H9 (cell line): ENCODE measurements at regions not wholly inside any gene's neighbourhood (a gene's known extent, or its start where the extent isn't known, plus 50 kb on each side); places are given as distances from the start of the nearest gene placed in this dataset.

Experiments
- DNase-seq: peaks from one replicate; pipeline ENCODE4 v3.0.0-alpha.2; 2017
- H2AFZ ChIP-seq: one replicate; pipeline ENCODE4 v1.6.1; 2013; ENCODE audit warnings: mild to moderate bottlenecking, low read length, control low read depth, moderate library complexity
- H2AK5ac ChIP-seq: 2 replicates; pipeline ENCODE4 v1.6.1; 2013; ENCODE audit warnings: low read length, control low read depth, mixed read lengths; ENCODE audit not compliant: insufficient read length
- H2BK120ac ChIP-seq: one replicate; pipeline ENCODE4 v1.6.1; 2013; ENCODE audit warnings: low read depth, mild to moderate bottlenecking, low read length, control low read depth, inconsistent platforms; ENCODE audit not compliant: poor library complexity, severe bottlenecking
- H2BK12ac ChIP-seq: 2 replicates; pipeline ENCODE4 v1.6.1; 2013; ENCODE audit warnings: low read length, control low read depth, mixed read lengths, low read depth; ENCODE audit not compliant: insufficient read length
- H2BK15ac ChIP-seq: 2 replicates; pipeline ENCODE4 v1.6.1; 2013; ENCODE audit warnings: low read depth, low read length, control low read depth
- H2BK20ac ChIP-seq: one replicate; pipeline ENCODE4 v1.6.1; 2013; ENCODE audit warnings: low read depth, mild to moderate bottlenecking, low read length, control low read depth, inconsistent platforms; ENCODE audit not compliant: poor library complexity, severe bottlenecking
- H2BK5ac ChIP-seq: 2 replicates; pipeline ENCODE4 v1.6.1; 2013; ENCODE audit warnings: low read length, control low read depth, mixed read lengths; ENCODE audit not compliant: insufficient read length
- H3K14ac ChIP-seq: 2 replicates; pipeline ENCODE4 v1.6.1; 2013; ENCODE audit warnings: low read length, control low read depth; ENCODE audit not compliant: insufficient read depth
- H3K18ac ChIP-seq: 2 replicates; pipeline ENCODE4 v1.6.1; 2013; ENCODE audit warnings: low read depth, mild to moderate bottlenecking, mixed read lengths, low read length, control low read depth; ENCODE audit not compliant: insufficient read length
- H3K23ac ChIP-seq: 2 replicates; pipeline ENCODE4 v1.6.1; 2013; ENCODE audit warnings: low read length, control low read depth, mixed read lengths, low read depth; ENCODE audit not compliant: insufficient read length
- H3K23me2 ChIP-seq: 2 replicates; pipeline ENCODE4 v1.6.1; 2013; ENCODE audit warnings: low read depth, mild to moderate bottlenecking, mixed read lengths, low read length, control low read depth; ENCODE audit not compliant: insufficient read length, poor library complexity, severe bottlenecking
- H3K27ac ChIP-seq: 2 replicates; pipeline ENCODE4 v1.5.1; 2013; ENCODE audit warnings: low read length, control low read depth, mixed read lengths, low read depth; ENCODE audit not compliant: insufficient read length
- H3K27me3 ChIP-seq: 2 replicates; pipeline ENCODE4 v1.6.1; 2013; ENCODE audit warnings: low read length, control low read depth, inconsistent platforms; ENCODE audit not compliant: insufficient read depth
- H3K4ac ChIP-seq: 2 replicates; pipeline ENCODE4 v1.6.1; 2013; ENCODE audit warnings: low read depth, mild to moderate bottlenecking, control low read depth, inconsistent platforms, low read length, moderate library complexity
- H3K4me1 ChIP-seq: 2 replicates; pipeline ENCODE4 v1.6.1; 2013; ENCODE audit warnings: low read length, control low read depth, inconsistent platforms; ENCODE audit not compliant: insufficient read depth
- H3K4me2 ChIP-seq: 2 replicates; pipeline ENCODE4 v1.6.1; 2013; ENCODE audit warnings: low read length, control low read depth, mixed read lengths; ENCODE audit not compliant: insufficient read length, insufficient read depth
- H3K56ac ChIP-seq: 2 replicates; pipeline ENCODE4 v1.6.1; 2013; ENCODE audit warnings: low read depth, mild to moderate bottlenecking, mixed read lengths, low read length, control low read depth; ENCODE audit not compliant: insufficient read length
- H3K79me1 ChIP-seq: 2 replicates; pipeline ENCODE4 v1.6.1; 2013; ENCODE audit warnings: low read depth, mild to moderate bottlenecking, moderate library complexity, low read length, control low read depth, inconsistent platforms; ENCODE audit not compliant: insufficient read depth, poor library complexity, severe bottlenecking
- H3K79me2 ChIP-seq: 2 replicates; pipeline ENCODE4 v1.6.1; 2013; ENCODE audit warnings: low read length, control low read depth, inconsistent platforms; ENCODE audit not compliant: insufficient read depth
- H3K9ac ChIP-seq: 2 replicates; pipeline ENCODE4 v1.6.1; 2013; ENCODE audit warnings: low read length, control low read depth, mixed read lengths; ENCODE audit not compliant: insufficient read length; ENCODE audit errors: extremely low read depth
- H3K9me3 ChIP-seq: one replicate; pipeline ENCODE4 v1.6.1; 2013; ENCODE audit warnings: low read depth, low read length, inconsistent platforms; ENCODE audit not compliant: control insufficient read depth
- H3T11ph ChIP-seq: one replicate; pipeline ENCODE4 v1.6.1; 2013; ENCODE audit warnings: mild to moderate bottlenecking, low read length, control low read depth, inconsistent platforms
- H4K20me1 ChIP-seq: one replicate; pipeline ENCODE4 v1.6.1; 2013; ENCODE audit not compliant: control insufficient read depth, insufficient read length, insufficient read depth
- H4K5ac ChIP-seq: 2 replicates; pipeline ENCODE4 v1.6.1; 2013; ENCODE audit warnings: low read depth, mild to moderate bottlenecking, mixed read lengths, low read length, control low read depth; ENCODE audit not compliant: insufficient read length
- H4K8ac ChIP-seq: replicated peaks from 2 replicates; pipeline ENCODE4 v1.6.1; 2013; ENCODE audit warnings: low read length, control low read depth, mixed read lengths, low read depth; ENCODE audit not compliant: insufficient read length
- H4K91ac ChIP-seq: 2 replicates; pipeline ENCODE4 v1.6.1; 2013; ENCODE audit warnings: low read depth, mild to moderate bottlenecking, moderate library complexity, mixed read lengths, low read length, control low read depth; ENCODE audit not compliant: insufficient read length
- H3K27ac Mint-ChIP-seq, 3 experiments: 2 replicates in 2 of 3; 3 replicates in 1 of 3; pipeline ENCODE4 v1.8.0; 2020 to 2021; ENCODE audit warnings: mixed read lengths in 3 of 3, mild to moderate bottlenecking in 1 of 3, moderate library complexity in 1 of 3
- H3K27me3 Mint-ChIP-seq: 2 replicates; pipeline ENCODE4 v1.8.0; 2021; ENCODE audit warnings: low read depth, mild to moderate bottlenecking, moderate library complexity, mixed read lengths
- H3K36me3 Mint-ChIP-seq, 3 experiments: 2 replicates in 2 of 3; 3 replicates in 1 of 3; pipeline ENCODE4 v1.8.0; 2020 to 2021; ENCODE audit warnings: low read depth in 3 of 3, mixed read lengths in 3 of 3; ENCODE audit not compliant: insufficient read depth in 1 of 3
- H3K4me1 Mint-ChIP-seq, 2 experiments: 2 replicates each; pipeline ENCODE4 v1.8.0; 2020; ENCODE audit warnings: mixed read lengths in 2 of 2
- H3K4me3 Mint-ChIP-seq, 2 experiments: 2 replicates in 1 of 2; 3 replicates in 1 of 2; pipeline ENCODE4 v1.8.0; 2020 to 2021; ENCODE audit warnings: mild to moderate bottlenecking in 2 of 2, mixed read lengths in 2 of 2, moderate library complexity in 1 of 2
- H3K9me3 Mint-ChIP-seq, 2 experiments: 2 replicates in 1 of 2; 3 replicates in 1 of 2; pipeline ENCODE4 v1.8.0; 2020; ENCODE audit warnings: mild to moderate bottlenecking in 2 of 2, mixed read lengths in 2 of 2, moderate library complexity in 1 of 2
- WGBS: extraction: QIAGEN DNeasy Blood & Tissue Kit; methylation state at CpG from one replicate; pipeline ENCODE4 v1.1.7; 2013; ENCODE audit warnings: missing lambda C conversion rate, low lambda C conversion rate, mixed read lengths; ENCODE audit not compliant: insufficient read length; ENCODE audit errors: extremely low coverage; 5-methylcytosine and 5-hydroxymethylcytosine counted together
- TF ChIP-seq, protein P1 (sequence below): fragments of 200-600 bp; sonication (generic); conservative IDR thresholded peaks from 3 replicates; pipeline ENCODE4 v1.8.0; 2021; ENCODE audit warnings: antibody characterized with exemption, mild to moderate bottlenecking

DNA sequence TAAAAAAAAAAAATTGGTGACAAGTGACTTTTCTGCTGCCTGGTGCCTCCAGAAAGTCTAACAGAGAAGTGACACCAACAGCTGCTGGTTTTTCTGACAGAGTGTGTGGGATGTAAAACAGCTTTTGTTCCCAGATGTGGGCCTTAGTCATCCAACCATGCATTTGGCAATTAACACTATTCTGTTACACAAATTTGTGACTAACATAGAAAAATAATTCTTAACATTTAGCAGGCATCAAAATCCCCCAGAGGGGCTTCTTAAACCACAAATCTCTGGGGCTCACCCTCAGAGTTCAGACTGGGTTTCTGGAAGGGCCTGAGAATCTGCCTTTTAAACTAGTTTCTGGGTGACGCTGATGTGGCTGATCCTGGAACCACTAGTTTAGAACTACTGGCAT lies 100.5 kb upstream of the PCDH7 start:
- H3K4me1 ChIP-seq = no peaks in the 10 kb centered on the region
- H3K23ac ChIP-seq = no peak overlapping the region
- H2BK5ac ChIP-seq = no peak overlapping the region
- H2AK5ac ChIP-seq = no peak overlapping the region
- no peak overlapping the region for H3K27ac ChIP-seq
- no peaks in the 10 kb centered on the region for H3K23me2 ChIP-seq
- no peak overlapping the region for H2BK120ac ChIP-seq
- no peak overlapping the region for H4K91ac ChIP-seq
- no peak overlapping the region for H2BK15ac ChIP-seq
- H4K5ac ChIP-seq = no peak overlapping the region
- no peaks in the 10 kb centered on the region for H3K79me1 ChIP-seq
- no peak overlapping the region for H3K4ac ChIP-seq
- no peak overlapping the region for H3K18ac ChIP-seq
- no peak overlapping the region for H3K14ac ChIP-seq
- H2BK12ac ChIP-seq = no peak overlapping the region
- H3K36me3 Mint-ChIP-seq = no peaks in the 10 kb centered on the region
- H2BK20ac ChIP-seq = no peak overlapping the region
- H3K4me3 Mint-ChIP-seq = no peak overlapping the region
- no peaks in the 10 kb centered on the region for H4K20me1 ChIP-seq
- no peak overlapping the region for H2AFZ ChIP-seq
- no peak for DNase-seq
- no peak overlapping the region for H3K56ac ChIP-seq
- no peak overlapping the region for H3T11ph ChIP-seq
- H4K8ac ChIP-seq = no peak overlapping the region
- H3K4me1 Mint-ChIP-seq = no peaks in the 10 kb centered on the region
- H3K4me2 ChIP-seq = no peak overlapping the region
- H3K27ac Mint-ChIP-seq = no peak overlapping the region
- no peak overlapping the region for H3K9ac ChIP-seq
- H3K27me3 ChIP-seq = no peaks in the 10 kb centered on the region
- TF ChIP-seq, protein P1, sequence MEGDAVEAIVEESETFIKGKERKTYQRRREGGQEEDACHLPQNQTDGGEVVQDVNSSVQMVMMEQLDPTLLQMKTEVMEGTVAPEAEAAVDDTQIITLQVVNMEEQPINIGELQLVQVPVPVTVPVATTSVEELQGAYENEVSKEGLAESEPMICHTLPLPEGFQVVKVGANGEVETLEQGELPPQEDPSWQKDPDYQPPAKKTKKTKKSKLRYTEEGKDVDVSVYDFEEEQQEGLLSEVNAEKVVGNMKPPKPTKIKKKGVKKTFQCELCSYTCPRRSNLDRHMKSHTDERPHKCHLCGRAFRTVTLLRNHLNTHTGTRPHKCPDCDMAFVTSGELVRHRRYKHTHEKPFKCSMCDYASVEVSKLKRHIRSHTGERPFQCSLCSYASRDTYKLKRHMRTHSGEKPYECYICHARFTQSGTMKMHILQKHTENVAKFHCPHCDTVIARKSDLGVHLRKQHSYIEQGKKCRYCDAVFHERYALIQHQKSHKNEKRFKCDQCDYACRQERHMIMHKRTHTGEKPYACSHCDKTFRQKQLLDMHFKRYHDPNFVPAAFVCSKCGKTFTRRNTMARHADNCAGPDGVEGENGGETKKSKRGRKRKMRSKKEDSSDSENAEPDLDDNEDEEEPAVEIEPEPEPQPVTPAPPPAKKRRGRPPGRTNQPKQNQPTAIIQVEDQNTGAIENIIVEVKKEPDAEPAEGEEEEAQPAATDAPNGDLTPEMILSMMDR = no peak
- no CpG with 5 or more reads among the region's 1 CpG for WGBS
- H3K9me3 Mint-ChIP-seq = no peaks in the 10 kb centered on the region
- no peaks in the 10 kb centered on the region for H3K27me3 Mint-ChIP-seq
- H3K9me3 ChIP-seq = no peaks in the 10 kb centered on the region
- H3K79me2 ChIP-seq = no peaks in the 10 kb centered on the region
